DND-41 (cell line): ENCODE measurements at regions not wholly inside any gene's neighbourhood (a gene's known extent, or its start where the extent isn't known, plus 50 kb on each side); places are given as distances from the start of the nearest gene placed in this dataset.

ENCODE experiments used
- CTCF ChIP-seq: IDR thresholded peaks from 2 replicates; pipeline ENCODE4 v1.5.1; 2012; ENCODE audit warnings: borderline replicate concordance, low read length, moderate library complexity, mild to moderate bottlenecking; ENCODE audit not compliant: poor library complexity, severe bottlenecking; ENCODE audit errors: extremely low read depth
- EZH2 ChIP-seq: IDR thresholded peaks from 3 replicates; pipeline ENCODE4 v1.6.1; 2012; ENCODE audit warnings: borderline replicate concordance, low read depth, mild to moderate bottlenecking, moderate library complexity, low read length, inconsistent platforms; ENCODE audit not compliant: severe bottlenecking

- TF ChIP-seq CTCF: no peak
- no peak for TF ChIP-seq EZH2
Observed at GRCh38 chr3:144394032-144394431, 422.4 kb downstream of the DIPK2A start.
